ENCODE measurements at regions not wholly inside any gene's neighbourhood (a gene's known extent, or its start where the extent isn't known, plus 50 kb on each side); places are given as distances from the start of the nearest gene placed in this dataset.

- no peak overlapping the region for H3K4me3 ChIP-seq (ENCODE audit: low read length in 3 of 3)
Observed at GRCh38 chr18:28541276-28541930, 364.5 kb upstream of the CDH2 start.

DNA sequence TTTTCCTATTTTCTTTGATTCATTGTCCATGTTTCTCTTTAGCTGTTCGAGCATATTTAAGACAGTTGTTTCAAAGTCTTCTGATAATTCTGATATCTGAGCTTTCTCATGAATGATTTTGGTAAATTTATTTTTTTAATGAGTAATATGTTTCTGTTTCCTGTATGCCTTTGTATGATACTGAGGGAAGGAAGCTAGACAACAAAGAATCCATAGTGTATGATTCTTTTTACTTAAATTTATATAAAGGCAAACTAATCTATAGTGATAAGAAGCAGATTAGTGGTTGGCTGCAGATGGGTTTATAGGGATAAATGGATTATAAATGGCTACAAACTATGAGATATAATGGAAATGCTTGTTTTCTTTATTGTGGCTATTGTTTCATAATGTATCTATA, 352.7 kb upstream of the CDH2 start:
- TF ChIP-seq CTCF (IDR thresholded peaks at IDR 0.05; ENCODE audit: borderline replicate concordance, extremely low read depth, insufficient read depth) = no peak
- Histone ChIP-seq H3K4me1 (ENCODE audit: control insufficient read depth in 2 of 3, insufficient read depth in 2 of 3, low read depth in 1 of 3, low read length in 3 of 3) (no peaks in the 10 kb centered on the region), H3K36me3 (ENCODE audit: control insufficient read depth in 2 of 3, insufficient read depth in 3 of 3, low read length in 3 of 3) (no peaks in the 10 kb centered on the region), H3K9me3 (ENCODE audit: control insufficient read depth in 2 of 3, insufficient read depth in 1 of 3, low read length in 3 of 3) (no peaks in the 10 kb centered on the region), H3K9ac (ENCODE audit: low read length in 3 of 3) (no peak overlapping the region), H3K27me3 (ENCODE audit: control insufficient read depth, insufficient read depth, low read length) (no peaks in the 10 kb centered on the region), H3K27ac (ENCODE audit: low read depth in 2 of 2, low read length in 2 of 2) (no peak overlapping the region), H3K4me3 (ENCODE audit: low read length in 3 of 3) (no peak overlapping the region)
- FAIRE-seq (no peak), DNase-seq (no peak)
- intact Hi-C loops (cut with DNase I) = no loop called here

More at GRCh38 chr18:28541276-28541930, 364.5 kb upstream of the CDH2 start:
- no peaks in the 10 kb centered on the region for H3K4me1 ChIP-seq (ENCODE audit: control insufficient read depth in 2 of 3, insufficient read depth in 2 of 3, low read depth in 1 of 3, low read length in 3 of 3)
- no peaks in the 10 kb centered on the region for H3K9me3 ChIP-seq (ENCODE audit: control insufficient read depth in 2 of 3, insufficient read depth in 1 of 3, low read length in 3 of 3)
- no peak for FAIRE-seq
- no peak overlapping the region for H3K27ac ChIP-seq (ENCODE audit: low read depth in 2 of 2, low read length in 2 of 2)
- H3K27me3 ChIP-seq (ENCODE audit: control insufficient read depth, insufficient read depth, low read length) = no peaks in the 10 kb centered on the region
- TF ChIP-seq CTCF (IDR thresholded peaks at IDR 0.05; ENCODE audit: borderline replicate concordance, extremely low read depth, insufficient read depth) = no peak
- DNase-seq = no peak
- intact Hi-C loops (cut with DNase I) = no loop called here
- H3K36me3 ChIP-seq (ENCODE audit: control insufficient read depth in 2 of 3, insufficient read depth in 3 of 3, low read length in 3 of 3) = no peaks in the 10 kb centered on the region
- H3K9ac ChIP-seq (ENCODE audit: low read length in 3 of 3) = no peak overlapping the region

- intact Hi-C loops (cut with DNase I) = no loop called here
- FAIRE-seq (no peak), DNase-seq (no peak)
- Histone ChIP-seq H3K9ac (ENCODE audit: low read length in 3 of 3) (no peak overlapping the region), H3K4me3 (ENCODE audit: low read length in 3 of 3) (no peak overlapping the region), H3K27me3 (ENCODE audit: control insufficient read depth, insufficient read depth, low read length) (no peaks in the 10 kb centered on the region), H3K4me1 (ENCODE audit: control insufficient read depth in 2 of 3, insufficient read depth in 2 of 3, low read depth in 1 of 3, low read length in 3 of 3) (no peaks in the 10 kb centered on the region), H3K9me3 (ENCODE audit: control insufficient read depth in 2 of 3, insufficient read depth in 1 of 3, low read length in 3 of 3) (no peaks in the 10 kb centered on the region), H3K27ac (ENCODE audit: low read depth in 2 of 2, low read length in 2 of 2) (no peak overlapping the region), H3K36me3 (ENCODE audit: control insufficient read depth in 2 of 3, insufficient read depth in 3 of 3, low read length in 3 of 3) (no peaks in the 10 kb centered on the region)
- no peak for TF ChIP-seq CTCF (IDR thresholded peaks at IDR 0.05; ENCODE audit: borderline replicate concordance, extremely low read depth, insufficient read depth)
Observed at GRCh38 chr18:28526196-28526595, 349.3 kb upstream of the CDH2 start.
